ENCODE measurements at regions not wholly inside any gene's neighbourhood (a gene's known extent, or its start where the extent isn't known, plus 50 kb on each side); places are given as distances from the start of the nearest gene placed in this dataset.

GRCh38 chr22:22344430-22344829 lies 99.8 kb downstream of the VPREB1 start:
- TF ChIP-seq, protein P1, sequence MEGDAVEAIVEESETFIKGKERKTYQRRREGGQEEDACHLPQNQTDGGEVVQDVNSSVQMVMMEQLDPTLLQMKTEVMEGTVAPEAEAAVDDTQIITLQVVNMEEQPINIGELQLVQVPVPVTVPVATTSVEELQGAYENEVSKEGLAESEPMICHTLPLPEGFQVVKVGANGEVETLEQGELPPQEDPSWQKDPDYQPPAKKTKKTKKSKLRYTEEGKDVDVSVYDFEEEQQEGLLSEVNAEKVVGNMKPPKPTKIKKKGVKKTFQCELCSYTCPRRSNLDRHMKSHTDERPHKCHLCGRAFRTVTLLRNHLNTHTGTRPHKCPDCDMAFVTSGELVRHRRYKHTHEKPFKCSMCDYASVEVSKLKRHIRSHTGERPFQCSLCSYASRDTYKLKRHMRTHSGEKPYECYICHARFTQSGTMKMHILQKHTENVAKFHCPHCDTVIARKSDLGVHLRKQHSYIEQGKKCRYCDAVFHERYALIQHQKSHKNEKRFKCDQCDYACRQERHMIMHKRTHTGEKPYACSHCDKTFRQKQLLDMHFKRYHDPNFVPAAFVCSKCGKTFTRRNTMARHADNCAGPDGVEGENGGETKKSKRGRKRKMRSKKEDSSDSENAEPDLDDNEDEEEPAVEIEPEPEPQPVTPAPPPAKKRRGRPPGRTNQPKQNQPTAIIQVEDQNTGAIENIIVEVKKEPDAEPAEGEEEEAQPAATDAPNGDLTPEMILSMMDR (IDR thresholded peaks at IDR 0.05): no peak
- no peak for TF ChIP-seq POLR2A (IDR thresholded peaks at IDR 0.05)

All from body of pancreas (tissue), 4 donors.